SHP77 (cell line): ENCODE measurements at regions not wholly inside any gene's neighbourhood (a gene's known extent, or its start where the extent isn't known, plus 50 kb on each side); places are given as distances from the start of the nearest gene placed in this dataset.

ENCODE experiments used
- DNase-seq, 2 experiments: peaks; one replicate each; lab custom pipeline; 2025; lab: John Stamatoyannopoulos, UW

- DNase-seq, result no peak
Measured at GRCh38 chr7:84821671-84822534, 365.0 kb downstream of the SEMA3D start.

GRCh38 chr7:84820481-84820880, 366.4 kb downstream of the SEMA3D start:
- no peak for DNase-seq

- DNase-seq, result no peak
Measured at GRCh38 chr7:84817016-84817415, 369.8 kb downstream of the SEMA3D start.

- DNase-seq, result no peak
Measured at GRCh38 chr7:84813376-84813775, 373.5 kb downstream of the SEMA3D start.

GRCh38 chr7:84812021-84812420, 374.8 kb downstream of the SEMA3D start:
- DNase-seq, result no peak

- no peak for DNase-seq
Measured at GRCh38 chr7:84811362-84811761, 375.5 kb downstream of the SEMA3D start.

- DNase-seq, result no peak
Measured at GRCh38 chr7:84809877-84810276, 377.0 kb downstream of the SEMA3D start.

- DNase-seq, result no peak
Measured at GRCh38 chr7:84803979-84804378, 382.9 kb downstream of the SEMA3D start.

GRCh38 chr7:84801396-84801795, 385.5 kb downstream of the SEMA3D start:
- no peak for DNase-seq

GRCh38 chr7:84800846-84801245, 386.0 kb downstream of the SEMA3D start:
- DNase-seq, result no peak

GRCh38 chr7:84799106-84799505, 387.8 kb downstream of the SEMA3D start:
- no peak for DNase-seq

- DNase-seq, result no peak
Measured at GRCh38 chr7:84792231-84792893, 394.5 kb downstream of the SEMA3D start.

GRCh38 chr7:84790882-84791281, 396.0 kb downstream of the SEMA3D start:
- DNase-seq, result no peak

- no peak for DNase-seq
Measured at GRCh38 chr7:84786073-84786472, 400.8 kb downstream of the SEMA3D start.

GRCh38 chr7:84784450-84784849, 402.4 kb downstream of the SEMA3D start:
- DNase-seq, result no peak

- DNase-seq, result no peak
Measured at GRCh38 chr7:84783141-84783778, 403.6 kb downstream of the SEMA3D start.

- DNase-seq, result no peak
Measured at GRCh38 chr7:84781838-84782237, 405.0 kb downstream of the SEMA3D start.

- DNase-seq, result no peak
Measured at GRCh38 chr7:84780158-84781124, 406.4 kb downstream of the SEMA3D start.

- DNase-seq, result no peak
Measured at GRCh38 chr7:84757761-84758160, 429.1 kb downstream of the SEMA3D start.

- peak in 1 of 2 experiments; percentile 28 for DNase-seq
Measured at GRCh38 chr7:84746353-84746752, 440.5 kb downstream of the SEMA3D start.

- no peak for DNase-seq
Measured at GRCh38 chr7:84744385-84744784, 442.5 kb downstream of the SEMA3D start.
